B cell (primary cell): ENCODE measurements at regions not wholly inside any gene's neighbourhood (a gene's known extent, or its start where the extent isn't known, plus 50 kb on each side); places are given as distances from the start of the nearest gene placed in this dataset.

Source experiments
- ATAC-seq: fragments of 200-7000 bp; cut with Tn5 transposase; one replicate; pipeline ENCODE4 v1.10.0; 2021; ENCODE audit warnings: low read depth, mild to moderate bottlenecking, moderate number of reproducible peaks, moderate library complexity
- CTCF ChIA-PET: fragments of 350-600 bp; sonication (Branson Sonifier 250); formaldehyde crosslinking; loops from one replicate; lab custom pipeline; 2021; ENCODE audit warnings: antibody characterized with exemption, inconsistent platforms; lab: Charles Lee
- POLR2A ChIA-PET: fragments of 350-600 bp; sonication (Branson Sonifier 250); formaldehyde crosslinking; loops from one replicate; lab custom pipeline; 2021; ENCODE audit warnings: antibody characterized with exemption; lab: Charles Lee
- DNase-seq: peaks from one replicate; pipeline ENCODE4 v3.0.0; 2013
- H2AFZ ChIP-seq: 2 replicates; pipeline ENCODE4 v1.6.1; 2012; ENCODE audit warnings: mild to moderate bottlenecking, low read depth, low read length; ENCODE audit not compliant: insufficient read depth, poor library complexity, severe bottlenecking
- H3K27ac ChIP-seq, 2 donors: 1 replicate in 1 of 2; 2 replicates in 1 of 2; pipeline ENCODE4 v1.5.1; 2012 to 2013; ENCODE audit warnings: low read length in 2 of 2, mild to moderate bottlenecking in 2 of 2, moderate library complexity in 1 of 2
- H3K27me3 ChIP-seq, 4 experiments: fragments of 200-600 bp in 1 of 4; sonication (generic) in 1 of 4; replicated peaks in 1 of 4; 1 replicate in 2 of 4; 2 replicates in 2 of 4; pipeline versions ENCODE4 v1.6.1 to v1.7.0; 2013 to 2016; ENCODE audit warnings: low read length in 3 of 4, mild to moderate bottlenecking in 2 of 4, mixed read lengths in 1 of 4, moderate library complexity in 1 of 4; ENCODE audit not compliant: insufficient read depth in 4 of 4, control insufficient read depth in 3 of 4; ENCODE audit errors: control extremely low read depth in 1 of 4
- H3K36me3 ChIP-seq, 2 experiments: replicated peaks in 1 of 2; 1 replicate in 1 of 2; 2 replicates in 1 of 2; pipeline versions ENCODE4 v1.6.1 to v1.7.1; 2013; ENCODE audit warnings: low read length in 1 of 2; ENCODE audit not compliant: insufficient read depth in 2 of 2, control insufficient read depth in 1 of 2; ENCODE audit errors: control extremely low read depth in 1 of 2, extremely low read depth in 1 of 2
- H3K4me1 ChIP-seq, 2 donors: fragments of 200-600 bp in 1 of 2; sonication (generic) in 1 of 2; 1 replicate in 1 of 2; 2 replicates in 1 of 2; pipeline versions ENCODE4 v1.5.1 to v1.6.1; 2013 to 2017; ENCODE audit warnings: low read length in 2 of 2; ENCODE audit not compliant: control insufficient read depth in 2 of 2, insufficient read depth in 2 of 2
- H3K4me2 ChIP-seq: replicated peaks from 2 replicates; pipeline ENCODE3; 2012; ENCODE audit warnings: mild to moderate bottlenecking, low read depth, low read length; ENCODE audit not compliant: poor library complexity, severe bottlenecking
- H3K4me3 ChIP-seq, 5 experiments: fragments of 200-600 bp in 1 of 5; sonication (generic) in 1 of 5; 1 replicate in 3 of 5; 2 replicates in 2 of 5; pipeline versions ENCODE4 v1.5.1 to v1.7.0; 2011 to 2016; ENCODE audit warnings: low read length in 4 of 5, mild to moderate bottlenecking in 4 of 5, low read depth in 2 of 5, control low read depth in 1 of 5, moderate library complexity in 1 of 5; ENCODE audit not compliant: insufficient read depth in 1 of 5; ENCODE audit errors: control extremely low read depth in 1 of 5, extremely low read depth in 1 of 5
- H3K79me2 ChIP-seq: fragments of 200-600 bp; sonication (generic); one replicate; pipeline ENCODE4 v1.6.0; 2016; ENCODE audit warnings: low read length; ENCODE audit not compliant: control insufficient read depth, insufficient read depth
- H3K9ac ChIP-seq: fragments of 200-600 bp; sonication (generic); 2 replicates; pipeline ENCODE4 v1.6.1; 2017; ENCODE audit warnings: mild to moderate bottlenecking, low read length, moderate library complexity
- H3K9me3 ChIP-seq, 3 donors: one replicate each; pipeline versions ENCODE4 v1.6.1 to v1.7.1; 2013; ENCODE audit warnings: low read length in 2 of 3; ENCODE audit not compliant: control insufficient read depth in 2 of 3, insufficient read depth in 1 of 3; ENCODE audit errors: control extremely low read depth in 1 of 3
- H4K20me1 ChIP-seq: 2 replicates; pipeline ENCODE4 v1.6.0; 2012; ENCODE audit warnings: mild to moderate bottlenecking, low read length; ENCODE audit not compliant: insufficient read depth, control insufficient read depth, poor library complexity, severe bottlenecking
- H3K27ac Mint-ChIP-seq: one replicate; pipeline ENCODE4 v1.8.0; 2021; ENCODE audit warnings: mixed read lengths
- H3K27me3 Mint-ChIP-seq: one replicate; pipeline ENCODE4 v1.8.0; 2021; ENCODE audit warnings: mixed read lengths
- H3K4me1 Mint-ChIP-seq: one replicate; pipeline ENCODE4 v1.8.0; 2021; ENCODE audit warnings: mixed read lengths
- H3K4me3 Mint-ChIP-seq: one replicate; pipeline ENCODE4 v1.8.0; 2021; ENCODE audit warnings: mixed read lengths
- H3K9me3 Mint-ChIP-seq: one replicate; pipeline ENCODE4 v1.8.0; 2022; ENCODE audit warnings: mixed read lengths; ENCODE audit not compliant: insufficient read depth
- CTCF ChIP-seq: fragments of 200-600 bp; IDR thresholded peaks from one replicate; pipeline ENCODE4 v1.8.0; 2022; ENCODE audit warnings: antibody characterized with exemption, mild to moderate bottlenecking
- EZH2 ChIP-seq: IDR thresholded peaks from 2 replicates; pipeline ENCODE4 v1.6.1; 2012; ENCODE audit warnings: borderline replicate concordance, low read depth, mild to moderate bottlenecking, moderate library complexity, low read length; ENCODE audit not compliant: insufficient read depth, poor library complexity, severe bottlenecking
- WGBS: methylation state at CpG from one replicate; pipeline ENCODE4 v1.1.5; 2013; ENCODE audit warnings: missing lambda C conversion rate; ENCODE audit not compliant: insufficient coverage; 5-methylcytosine and 5-hydroxymethylcytosine counted together
- intact Hi-C: fragments of 100-400 bp; cut with micrococcal nuclease; formaldehyde crosslinking; loops from one replicate; pipeline ENCODE4 v1.10.0; 2022

GRCh38 chr16:59342669-59343068 lies 608.6 kb upstream of the GOT2 start:
- H3K4me1 ChIP-seq: no peaks in the 10 kb centered on the region
- H3K79me2 ChIP-seq: no peaks in the 10 kb centered on the region
- H2AFZ ChIP-seq: no peak overlapping the region
- Mint-ChIP-seq H3K27me3 (no peaks in the 10 kb centered on the region), H3K27ac (no peak overlapping the region), H3K9me3 (no peaks in the 10 kb centered on the region), H3K4me3 (no peak overlapping the region), H3K4me1 (no peaks in the 10 kb centered on the region)
- no peak overlapping the region for H3K4me2 ChIP-seq
- ATAC-seq: no peak
- TF ChIP-seq EZH2: no peak
- no peak for TF ChIP-seq CTCF
- no peak overlapping the region for H3K9ac ChIP-seq
- no peaks in the 10 kb centered on the region for H3K9me3 ChIP-seq
- ChIA-PET POLR2A (no interaction called here), CTCF (no interaction called here)
- 79% methylated on average over 2 of the region's 3 CpGs for WGBS
- no peaks in the 10 kb centered on the region for H4K20me1 ChIP-seq
- intact Hi-C loops: no loop called here
- H3K27me3 ChIP-seq: no peaks in the 10 kb centered on the region
- H3K27ac ChIP-seq: no peak overlapping the region
- no peak for DNase-seq
- H3K4me3 ChIP-seq: no peak overlapping the region
- no peaks in the 10 kb centered on the region for H3K36me3 ChIP-seq

GRCh38 chr16:59341368-59341767 lies 607.3 kb upstream of the GOT2 start:
- H3K9me3 Mint-ChIP-seq: peaks cover 1% of the 10 kb centered on the region
- no CpG with 5 or more reads among the region's 2 CpGs for WGBS
- ATAC-seq (no peak), DNase-seq (no peak)
- Histone ChIP-seq H4K20me1 (no peaks in the 10 kb centered on the region), H3K27me3 (no peaks in the 10 kb centered on the region), H2AFZ (no peak overlapping the region), H3K79me2 (no peaks in the 10 kb centered on the region), H3K27ac (no peak overlapping the region), H3K4me2 (no peak overlapping the region), H3K4me1 (no peaks in the 10 kb centered on the region), H3K36me3 (no peaks in the 10 kb centered on the region), H3K9ac (no peak overlapping the region), H3K9me3 (no peaks in the 10 kb centered on the region), H3K4me3 (no peak overlapping the region)
- CTCF ChIA-PET: no interaction called here
- intact Hi-C loops: no loop called here
- H3K4me3 Mint-ChIP-seq: no peak overlapping the region
- TF ChIP-seq CTCF (no peak), EZH2 (no peak)
- no peak overlapping the region for H3K27ac Mint-ChIP-seq
- no peaks in the 10 kb centered on the region for H3K4me1 Mint-ChIP-seq
- POLR2A ChIA-PET: no interaction called here
- H3K27me3 Mint-ChIP-seq: no peaks in the 10 kb centered on the region
